ENCODE measurements at regions not wholly inside any gene's neighbourhood (a gene's known extent, or its start where the extent isn't known, plus 50 kb on each side); places are given as distances from the start of the nearest gene placed in this dataset.

- Histone ChIP-seq H3K4me1 (no peaks in the 10 kb centered on the region), H3K9me3 (no peaks in the 10 kb centered on the region), H3K27ac (no peak overlapping the region), H3K4me2 (no peak overlapping the region), H3K4me3 (no peak overlapping the region)
- TF ChIP-seq NR3C1 (IDR thresholded peaks at IDR 0.05) = no peak
- no peak for TF ChIP-seq CEBPB (IDR thresholded peaks at IDR 0.05)
- FAIRE-seq (no peak), DNase-seq (ENCODE audit: low read depth in 1 of 2, low spot score in 1 of 2) (no peak), ATAC-seq (no peak)
- WGBS (ENCODE audit: missing lambda C conversion rate) = 11% methylated on average over 3 of the region's 3 CpGs
- ChIA-PET CTCF (no interaction called here), POLR2A (no interaction called here)
Observed at GRCh38 chr2:40937284-40937683, 485.4 kb upstream of the SLC8A1 start.

GRCh38 chr2:40953341-40953740 is 501.5 kb upstream of the SLC8A1 start:
- ChIA-PET CTCF (interaction anchor here (0.6 kb wide), 1 partner anchor 151 kb away, joined by 4 read pairs; no protein-coding TSS in a partner anchor), POLR2A (no interaction called here)
- Histone ChIP-seq H3K4me1 (no peaks in the 10 kb centered on the region), H3K4me2 (no peak overlapping the region), H3K9me3 (no peaks in the 10 kb centered on the region), H3K4me3 (no peak overlapping the region), H3K27ac (no peak overlapping the region)
- TF ChIP-seq HEYL (CRISPR knock-in tag; IDR thresholded peaks at IDR 0.05) = no peak
- TF ChIP-seq CEBPB (IDR thresholded peaks at IDR 0.05) = peak in 1 of 2 experiments; percentile 20; a peak in 2 of 4 replicates
- FAIRE-seq = no peak
- 61% methylated on average over 3 of the region's 3 CpGs for WGBS (ENCODE audit: missing lambda C conversion rate)
- DNase-seq (ENCODE audit: low read depth in 1 of 2, low spot score in 1 of 2) = no peak
- no peak for ATAC-seq

GRCh38 chr2:40955042-40955441 is 503.2 kb upstream of the SLC8A1 start:
- Histone ChIP-seq H3K4me3 (no peak overlapping the region), H3K4me1 (no peaks in the 10 kb centered on the region), H3K9me3 (no peaks in the 10 kb centered on the region), H3K4me2 (no peak overlapping the region), H3K27ac (no peak overlapping the region)
- WGBS (ENCODE audit: missing lambda C conversion rate) = 3% methylated on average over 2 of the region's 2 CpGs
- FAIRE-seq = no peak
- TF ChIP-seq GATA3 (IDR thresholded peaks at IDR 0.05; ENCODE audit: borderline replicate concordance) (no peak), HDAC2 (IDR thresholded peaks at IDR 0.05) (no peak), PBX3 (IDR thresholded peaks at IDR 0.05) (no peak), EHF (CRISPR knock-in tag; IDR thresholded peaks at IDR 0.05) (no peak), PHF8 (IDR thresholded peaks at IDR 0.05; ENCODE audit: borderline replicate concordance, low read depth) (no peak), CBX2 (IDR thresholded peaks at IDR 0.05; ENCODE audit: borderline replicate concordance, low read depth) (no peak), RARB (CRISPR knock-in tag; IDR thresholded peaks at IDR 0.05) (no peak), TFCP2L1 (CRISPR knock-in tag; IDR thresholded peaks at IDR 0.05) (no peak), MAZ (IDR thresholded peaks at IDR 0.05; ENCODE audit: borderline replicate concordance, low read depth, low read length) (no peak), CEBPB (IDR thresholded peaks at IDR 0.05) (no peak), CBX8 (IDR thresholded peaks at IDR 0.05) (no peak), CHD4 (IDR thresholded peaks at IDR 0.05; ENCODE audit: borderline replicate concordance) (no peak), HOXB13 (CRISPR knock-in tag; IDR thresholded peaks at IDR 0.05; ENCODE audit: low read depth) (no peak), MAX (IDR thresholded peaks at IDR 0.05) (no peak), EP300 (IDR thresholded peaks at IDR 0.05) (no peak), ZSCAN20 (CRISPR knock-in tag; IDR thresholded peaks at IDR 0.05) (no peak), KDM1A (IDR thresholded peaks at IDR 0.05; ENCODE audit: low read depth) (no peak), NPAS2 (CRISPR knock-in tag; IDR thresholded peaks at IDR 0.05; ENCODE audit: borderline replicate concordance) (no peak), MAFK (IDR thresholded peaks at IDR 0.05; ENCODE audit: partially characterized antibody) (no peak)
- CTCF ChIA-PET = interaction anchor here (1.1 kb wide), 1 partner anchor 744 kb away, joined by 4 read pairs; no protein-coding TSS in a partner anchor
- POLR2A ChIA-PET = no interaction called here
- ATAC-seq = no peak
- DNase-seq (ENCODE audit: low read depth in 1 of 2, low spot score in 1 of 2) = no peak

- FAIRE-seq (no peak), DNase-seq (ENCODE audit: low read depth in 1 of 2, low spot score in 1 of 2) (no peak), ATAC-seq (no peak)
- ChIA-PET CTCF (interaction anchor here (1.1 kb wide), 1 partner anchor 744 kb away, joined by 4 read pairs; no protein-coding TSS in a partner anchor), POLR2A (no interaction called here)
- Histone ChIP-seq H3K4me1 (no peaks in the 10 kb centered on the region), H3K27ac (no peak overlapping the region), H3K9me3 (no peaks in the 10 kb centered on the region), H3K4me2 (no peak overlapping the region), H3K4me3 (no peak overlapping the region)
- TF ChIP-seq ZFP36 (IDR thresholded peaks at IDR 0.05; ENCODE audit: borderline replicate concordance, partially characterized antibody) (no peak), NFE2L2 (conservative IDR thresholded peaks at IDR 0.05; ENCODE audit: low read length) (no peak), CEBPB (IDR thresholded peaks at IDR 0.05) (no peak), EHF (CRISPR knock-in tag; IDR thresholded peaks at IDR 0.05) (no peak), JUN (IDR thresholded peaks at IDR 0.05) (no peak), TP53 (CRISPR knock-in tag; IDR thresholded peaks at IDR 0.05) (no peak), BHLHE40 (IDR thresholded peaks at IDR 0.05; ENCODE audit: low read depth, low read length) (no peak), E2F6 (IDR thresholded peaks at IDR 0.05; ENCODE audit: borderline replicate concordance, low read depth) (no peak), PHF8 (IDR thresholded peaks at IDR 0.05; ENCODE audit: borderline replicate concordance, low read depth) (no peak), FOSB (CRISPR knock-in tag; IDR thresholded peaks at IDR 0.05) (no peak), NR3C1 (IDR thresholded peaks at IDR 0.05) (no peak), CBX2 (IDR thresholded peaks at IDR 0.05; ENCODE audit: borderline replicate concordance, low read depth) (no peak)
- TF ChIP-seq, protein P1, sequence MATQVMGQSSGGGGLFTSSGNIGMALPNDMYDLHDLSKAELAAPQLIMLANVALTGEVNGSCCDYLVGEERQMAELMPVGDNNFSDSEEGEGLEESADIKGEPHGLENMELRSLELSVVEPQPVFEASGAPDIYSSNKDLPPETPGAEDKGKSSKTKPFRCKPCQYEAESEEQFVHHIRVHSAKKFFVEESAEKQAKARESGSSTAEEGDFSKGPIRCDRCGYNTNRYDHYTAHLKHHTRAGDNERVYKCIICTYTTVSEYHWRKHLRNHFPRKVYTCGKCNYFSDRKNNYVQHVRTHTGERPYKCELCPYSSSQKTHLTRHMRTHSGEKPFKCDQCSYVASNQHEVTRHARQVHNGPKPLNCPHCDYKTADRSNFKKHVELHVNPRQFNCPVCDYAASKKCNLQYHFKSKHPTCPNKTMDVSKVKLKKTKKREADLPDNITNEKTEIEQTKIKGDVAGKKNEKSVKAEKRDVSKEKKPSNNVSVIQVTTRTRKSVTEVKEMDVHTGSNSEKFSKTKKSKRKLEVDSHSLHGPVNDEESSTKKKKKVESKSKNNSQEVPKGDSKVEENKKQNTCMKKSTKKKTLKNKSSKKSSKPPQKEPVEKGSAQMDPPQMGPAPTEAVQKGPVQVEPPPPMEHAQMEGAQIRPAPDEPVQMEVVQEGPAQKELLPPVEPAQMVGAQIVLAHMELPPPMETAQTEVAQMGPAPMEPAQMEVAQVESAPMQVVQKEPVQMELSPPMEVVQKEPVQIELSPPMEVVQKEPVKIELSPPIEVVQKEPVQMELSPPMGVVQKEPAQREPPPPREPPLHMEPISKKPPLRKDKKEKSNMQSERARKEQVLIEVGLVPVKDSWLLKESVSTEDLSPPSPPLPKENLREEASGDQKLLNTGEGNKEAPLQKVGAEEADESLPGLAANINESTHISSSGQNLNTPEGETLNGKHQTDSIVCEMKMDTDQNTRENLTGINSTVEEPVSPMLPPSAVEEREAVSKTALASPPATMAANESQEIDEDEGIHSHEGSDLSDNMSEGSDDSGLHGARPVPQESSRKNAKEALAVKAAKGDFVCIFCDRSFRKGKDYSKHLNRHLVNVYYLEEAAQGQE (IDR thresholded peaks at IDR 0.05) = no peak
Observed at GRCh38 chr2:40955635-40956034, 503.7 kb upstream of the SLC8A1 start.

Measured in A549 (cell line).